ENCODE measurements at regions not wholly inside any gene's neighbourhood (a gene's known extent, or its start where the extent isn't known, plus 50 kb on each side); places are given as distances from the start of the nearest gene placed in this dataset.

GRCh38 chr14:44081146-44081545 lies 425.9 kb downstream of the FSCB start:
- no peaks in the 10 kb centered on the region for H3K4me1 Mint-ChIP-seq
- Histone ChIP-seq H3K9ac (ENCODE audit: low read length) (no peak overlapping the region), H4K20me1 (ENCODE audit: control insufficient read depth, insufficient read depth, low read length, poor library complexity, severe bottlenecking) (no peaks in the 10 kb centered on the region), H3K4me1 (ENCODE audit: control insufficient read depth in 2 of 2, insufficient read depth in 2 of 2, low read length in 2 of 2) (no peaks in the 10 kb centered on the region), H3K9me3 (ENCODE audit: control extremely low read depth in 1 of 3, control insufficient read depth in 2 of 3, insufficient read depth in 1 of 3, low read length in 2 of 3) (peaks cover 0 to 1% (median 0%) of the 10 kb centered on the region in 3 donors), H2AFZ (ENCODE audit: insufficient read depth, low read depth, low read length, poor library complexity, severe bottlenecking) (no peak overlapping the region), H3K4me3 (ENCODE audit: control extremely low read depth in 1 of 5, extremely low read depth in 1 of 5, insufficient read depth in 1 of 5, low read depth in 2 of 5, low read length in 4 of 5) (no peak overlapping the region), H3K27ac (ENCODE audit: low read length in 2 of 2) (no peak overlapping the region), H3K36me3 (replicated peaks in 1 of 2; ENCODE audit: control extremely low read depth in 1 of 2, control insufficient read depth in 1 of 2, extremely low read depth in 1 of 2, insufficient read depth in 2 of 2, low read length in 1 of 2) (no peaks in the 10 kb centered on the region), H3K4me2 (replicated peaks; ENCODE audit: low read depth, low read length, poor library complexity, severe bottlenecking) (no peak overlapping the region), H3K79me2 (ENCODE audit: control insufficient read depth, insufficient read depth, low read length) (no peaks in the 10 kb centered on the region), H3K27me3 (replicated peaks in 1 of 4; ENCODE audit: control extremely low read depth in 1 of 4, control insufficient read depth in 3 of 4, insufficient read depth in 4 of 4, low read length in 3 of 4) (no peaks in the 10 kb centered on the region)
- 80% methylated on average over 1 of the region's 2 CpGs for WGBS (ENCODE audit: insufficient coverage)
- no peak for ATAC-seq (ENCODE audit: low read depth)
- intact Hi-C loops (cut with micrococcal nuclease): no loop called here
- no peak overlapping the region for H3K4me3 Mint-ChIP-seq
- no peak for DNase-seq
- ChIA-PET POLR2A (no interaction called here), CTCF (no interaction called here)
- H3K9me3 Mint-ChIP-seq (ENCODE audit: insufficient read depth): peaks cover 1% of the 10 kb centered on the region
- H3K27me3 Mint-ChIP-seq: no peaks in the 10 kb centered on the region
- no peak overlapping the region for H3K27ac Mint-ChIP-seq
- TF ChIP-seq EZH2 (IDR thresholded peaks at IDR 0.05; ENCODE audit: borderline replicate concordance, insufficient read depth, low read depth, low read length, poor library complexity, severe bottlenecking): no peak
- TF ChIP-seq, protein P1, sequence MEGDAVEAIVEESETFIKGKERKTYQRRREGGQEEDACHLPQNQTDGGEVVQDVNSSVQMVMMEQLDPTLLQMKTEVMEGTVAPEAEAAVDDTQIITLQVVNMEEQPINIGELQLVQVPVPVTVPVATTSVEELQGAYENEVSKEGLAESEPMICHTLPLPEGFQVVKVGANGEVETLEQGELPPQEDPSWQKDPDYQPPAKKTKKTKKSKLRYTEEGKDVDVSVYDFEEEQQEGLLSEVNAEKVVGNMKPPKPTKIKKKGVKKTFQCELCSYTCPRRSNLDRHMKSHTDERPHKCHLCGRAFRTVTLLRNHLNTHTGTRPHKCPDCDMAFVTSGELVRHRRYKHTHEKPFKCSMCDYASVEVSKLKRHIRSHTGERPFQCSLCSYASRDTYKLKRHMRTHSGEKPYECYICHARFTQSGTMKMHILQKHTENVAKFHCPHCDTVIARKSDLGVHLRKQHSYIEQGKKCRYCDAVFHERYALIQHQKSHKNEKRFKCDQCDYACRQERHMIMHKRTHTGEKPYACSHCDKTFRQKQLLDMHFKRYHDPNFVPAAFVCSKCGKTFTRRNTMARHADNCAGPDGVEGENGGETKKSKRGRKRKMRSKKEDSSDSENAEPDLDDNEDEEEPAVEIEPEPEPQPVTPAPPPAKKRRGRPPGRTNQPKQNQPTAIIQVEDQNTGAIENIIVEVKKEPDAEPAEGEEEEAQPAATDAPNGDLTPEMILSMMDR (IDR thresholded peaks at IDR 0.05): no peak

- no peak for ATAC-seq (ENCODE audit: low read depth)
- intact Hi-C loops (cut with micrococcal nuclease): no loop called here
- Histone ChIP-seq H3K27ac (ENCODE audit: low read length in 2 of 2) (no peak overlapping the region), H3K79me2 (ENCODE audit: control insufficient read depth, insufficient read depth, low read length) (no peaks in the 10 kb centered on the region), H3K4me3 (ENCODE audit: control extremely low read depth in 1 of 5, extremely low read depth in 1 of 5, insufficient read depth in 1 of 5, low read depth in 2 of 5, low read length in 4 of 5) (no peak overlapping the region), H4K20me1 (ENCODE audit: control insufficient read depth, insufficient read depth, low read length, poor library complexity, severe bottlenecking) (no peaks in the 10 kb centered on the region), H3K9ac (ENCODE audit: low read length) (no peak overlapping the region), H3K36me3 (replicated peaks in 1 of 2; ENCODE audit: control extremely low read depth in 1 of 2, control insufficient read depth in 1 of 2, extremely low read depth in 1 of 2, insufficient read depth in 2 of 2, low read length in 1 of 2) (no peaks in the 10 kb centered on the region), H3K4me2 (replicated peaks; ENCODE audit: low read depth, low read length, poor library complexity, severe bottlenecking) (no peak overlapping the region), H3K9me3 (ENCODE audit: control extremely low read depth in 1 of 3, control insufficient read depth in 2 of 3, insufficient read depth in 1 of 3, low read length in 2 of 3) (no peaks in the 10 kb centered on the region), H2AFZ (ENCODE audit: insufficient read depth, low read depth, low read length, poor library complexity, severe bottlenecking) (no peak overlapping the region), H3K27me3 (replicated peaks in 1 of 4; ENCODE audit: control extremely low read depth in 1 of 4, control insufficient read depth in 3 of 4, insufficient read depth in 4 of 4, low read length in 3 of 4) (no peaks in the 10 kb centered on the region), H3K4me1 (ENCODE audit: control insufficient read depth in 2 of 2, insufficient read depth in 2 of 2, low read length in 2 of 2) (no peaks in the 10 kb centered on the region)
- Mint-ChIP-seq H3K9me3 (ENCODE audit: insufficient read depth) (no peaks in the 10 kb centered on the region), H3K4me1 (no peaks in the 10 kb centered on the region), H3K4me3 (no peak overlapping the region), H3K27me3 (no peaks in the 10 kb centered on the region), H3K27ac (no peak overlapping the region)
- DNase-seq: no peak
- 100% methylated on average over 2 of the region's 3 CpGs for WGBS (ENCODE audit: insufficient coverage)
- ChIA-PET CTCF (no interaction called here), POLR2A (no interaction called here)
- TF ChIP-seq, protein P1 (IDR thresholded peaks at IDR 0.05): no peak
- no peak for TF ChIP-seq EZH2 (IDR thresholded peaks at IDR 0.05; ENCODE audit: borderline replicate concordance, insufficient read depth, low read depth, low read length, poor library complexity, severe bottlenecking)
Observed at GRCh38 chr14:44070046-44070445, 437.0 kb downstream of the FSCB start.

All from B cell (primary cell).